ENCODE measurements at regions not wholly inside any gene's neighbourhood (a gene's known extent, or its start where the extent isn't known, plus 50 kb on each side); places are given as distances from the start of the nearest gene placed in this dataset.

DNA sequence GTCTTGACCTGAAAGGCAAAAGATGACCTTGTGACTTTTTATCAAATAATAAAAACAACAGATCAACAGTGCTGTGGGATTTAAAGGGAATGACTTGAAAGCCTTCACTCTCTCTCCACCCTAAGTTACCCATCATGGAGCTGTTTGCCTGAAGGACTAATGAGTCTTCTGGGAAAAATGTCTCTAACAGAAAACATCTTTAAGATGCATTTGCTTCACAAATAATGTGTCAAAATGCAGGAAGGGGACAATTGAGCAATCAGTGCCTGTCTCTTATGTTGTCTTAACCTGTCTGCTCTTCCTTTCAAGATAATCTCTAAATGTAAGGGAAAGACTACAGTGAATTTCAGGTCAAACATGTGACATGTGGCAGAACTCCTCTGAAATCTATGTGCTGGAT lies 766.6 kb downstream of the PDHA2 start:
- TF ChIP-seq, protein P1, sequence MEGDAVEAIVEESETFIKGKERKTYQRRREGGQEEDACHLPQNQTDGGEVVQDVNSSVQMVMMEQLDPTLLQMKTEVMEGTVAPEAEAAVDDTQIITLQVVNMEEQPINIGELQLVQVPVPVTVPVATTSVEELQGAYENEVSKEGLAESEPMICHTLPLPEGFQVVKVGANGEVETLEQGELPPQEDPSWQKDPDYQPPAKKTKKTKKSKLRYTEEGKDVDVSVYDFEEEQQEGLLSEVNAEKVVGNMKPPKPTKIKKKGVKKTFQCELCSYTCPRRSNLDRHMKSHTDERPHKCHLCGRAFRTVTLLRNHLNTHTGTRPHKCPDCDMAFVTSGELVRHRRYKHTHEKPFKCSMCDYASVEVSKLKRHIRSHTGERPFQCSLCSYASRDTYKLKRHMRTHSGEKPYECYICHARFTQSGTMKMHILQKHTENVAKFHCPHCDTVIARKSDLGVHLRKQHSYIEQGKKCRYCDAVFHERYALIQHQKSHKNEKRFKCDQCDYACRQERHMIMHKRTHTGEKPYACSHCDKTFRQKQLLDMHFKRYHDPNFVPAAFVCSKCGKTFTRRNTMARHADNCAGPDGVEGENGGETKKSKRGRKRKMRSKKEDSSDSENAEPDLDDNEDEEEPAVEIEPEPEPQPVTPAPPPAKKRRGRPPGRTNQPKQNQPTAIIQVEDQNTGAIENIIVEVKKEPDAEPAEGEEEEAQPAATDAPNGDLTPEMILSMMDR (IDR thresholded peaks at IDR 0.05) = no peak
- TF ChIP-seq POLR2A (IDR thresholded peaks at IDR 0.05) = no peak

All from body of pancreas (tissue), 4 donors.